ENCODE measurements at regions not wholly inside any gene's neighbourhood (a gene's known extent, or its start where the extent isn't known, plus 50 kb on each side); places are given as distances from the start of the nearest gene placed in this dataset.

DNA sequence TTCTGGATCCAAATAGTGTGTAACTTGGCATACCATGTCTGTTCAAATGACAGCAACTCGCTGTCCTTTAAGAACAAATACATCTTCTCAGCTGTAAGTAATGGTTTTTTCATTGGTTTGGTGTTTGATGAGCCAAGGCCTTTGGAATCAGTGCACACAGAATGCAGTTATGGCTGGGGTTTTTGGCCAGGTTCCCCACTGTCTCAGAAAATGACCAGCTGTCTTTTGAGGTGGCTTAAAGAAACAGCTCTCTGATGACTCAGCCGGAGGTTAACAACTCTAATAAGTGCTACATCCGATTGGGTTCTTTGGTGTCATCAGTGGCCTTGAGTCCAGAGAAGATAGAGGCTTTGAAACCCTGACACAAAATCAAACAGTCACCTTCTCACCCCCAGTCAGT is 688.4 kb downstream of the REEP3 start:
- no peak for DNase-seq (ENCODE audit: low spot score)

- no peak for DNase-seq (ENCODE audit: low spot score)
These were observed 689.0 kb downstream of the REEP3 start for GRCh38 chr10:64210211-64210610.

- DNase-seq (ENCODE audit: low spot score), result no peak
These were observed 690.3 kb downstream of the REEP3 start for GRCh38 chr10:64211466-64211865.

DNA sequence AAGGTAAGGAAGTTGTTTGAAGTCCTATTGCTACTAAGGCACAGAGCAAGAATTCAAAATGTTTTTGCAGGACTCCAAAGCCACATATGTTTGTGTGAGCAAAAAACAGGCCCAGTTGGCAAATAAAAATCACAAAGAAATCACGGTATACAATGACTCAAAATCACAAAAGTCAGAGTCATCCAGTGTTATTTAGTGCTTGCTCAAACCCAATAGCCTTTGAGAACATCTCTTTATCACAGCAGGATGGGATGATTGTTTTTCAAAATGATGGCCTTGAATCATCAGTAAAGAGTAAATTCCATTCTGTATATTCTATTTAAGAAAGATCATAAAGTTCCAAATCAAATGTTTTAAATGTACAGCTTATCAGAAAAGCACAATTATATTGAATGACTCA is 693.9 kb downstream of the REEP3 start:
- no peak for DNase-seq (ENCODE audit: low spot score)

GRCh38 chr10:64219271-64220025 is 698.2 kb downstream of the REEP3 start:
- no peak for DNase-seq (ENCODE audit: low spot score)

DNA sequence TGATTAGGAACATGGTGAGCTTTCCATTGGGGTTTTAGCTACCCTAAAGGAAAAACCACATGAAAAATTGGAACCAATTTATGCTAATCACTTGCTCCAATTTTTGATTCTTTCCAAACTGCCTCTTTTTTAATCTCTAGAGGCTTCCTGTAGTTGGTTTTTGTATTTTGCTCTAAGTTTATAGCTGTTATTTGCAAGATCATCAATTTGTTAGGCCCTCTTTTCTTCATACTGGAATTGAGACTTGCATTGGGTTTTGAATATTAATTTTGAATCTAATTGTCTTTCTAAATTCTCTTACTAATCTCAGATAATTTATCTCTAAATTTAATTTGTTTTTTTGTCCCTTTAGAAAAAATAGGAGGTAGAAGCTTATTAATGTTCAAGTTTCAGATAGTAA is 713.3 kb downstream of the REEP3 start:
- no peak for DNase-seq (ENCODE audit: low spot score)

GRCh38 chr10:64257704-64258103 is 736.5 kb downstream of the REEP3 start:
- no peak for DNase-seq (ENCODE audit: low spot score)

DNA sequence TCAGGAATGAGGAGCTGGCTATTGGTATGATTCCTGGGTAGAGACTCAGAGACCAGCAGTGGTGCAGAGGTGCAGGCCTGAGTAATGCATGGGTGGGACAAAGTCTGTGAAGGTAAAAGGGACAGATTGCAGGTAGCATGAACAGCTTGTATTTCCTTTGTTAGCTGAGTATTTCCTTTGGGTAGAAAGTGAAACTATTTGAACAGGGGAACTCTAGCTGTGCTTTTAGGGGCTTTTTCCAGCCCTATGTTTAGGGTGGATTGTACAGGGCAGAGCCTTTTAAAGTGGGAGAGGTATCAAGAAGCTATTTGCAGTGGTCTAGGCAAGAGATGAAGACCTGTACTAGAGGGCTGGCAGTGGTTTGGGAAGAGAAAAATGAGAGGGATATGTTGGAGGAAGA is 739.9 kb downstream of the REEP3 start:
- DNase-seq (ENCODE audit: low spot score), result no peak

DNA sequence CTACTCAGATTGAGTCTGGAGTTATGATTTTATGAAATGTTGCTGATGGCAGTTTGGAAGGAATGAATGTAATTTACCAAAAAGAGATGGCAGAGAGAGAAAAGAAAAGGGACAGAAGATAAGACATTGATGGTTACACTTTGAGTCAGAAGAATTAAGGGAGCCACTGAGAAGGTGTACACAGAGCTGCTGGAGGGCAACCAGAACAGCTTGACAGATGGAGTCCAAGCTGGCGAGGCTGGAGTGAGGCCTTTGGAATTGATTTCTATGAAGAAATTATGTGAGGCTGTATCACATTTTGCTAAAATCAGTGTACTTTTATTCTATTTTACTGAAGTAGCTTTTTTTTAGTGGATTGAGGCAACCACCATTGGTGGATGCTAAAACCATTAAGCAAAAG is 740.5 kb downstream of the REEP3 start:
- no peak for DNase-seq (ENCODE audit: low spot score)

GRCh38 chr10:64265961-64266360 is 744.8 kb downstream of the REEP3 start:
- DNase-seq (ENCODE audit: low spot score), result no peak

GRCh38 chr10:64271508-64271907 is 750.3 kb downstream of the REEP3 start:
- no peak for DNase-seq (ENCODE audit: low spot score)

DNA sequence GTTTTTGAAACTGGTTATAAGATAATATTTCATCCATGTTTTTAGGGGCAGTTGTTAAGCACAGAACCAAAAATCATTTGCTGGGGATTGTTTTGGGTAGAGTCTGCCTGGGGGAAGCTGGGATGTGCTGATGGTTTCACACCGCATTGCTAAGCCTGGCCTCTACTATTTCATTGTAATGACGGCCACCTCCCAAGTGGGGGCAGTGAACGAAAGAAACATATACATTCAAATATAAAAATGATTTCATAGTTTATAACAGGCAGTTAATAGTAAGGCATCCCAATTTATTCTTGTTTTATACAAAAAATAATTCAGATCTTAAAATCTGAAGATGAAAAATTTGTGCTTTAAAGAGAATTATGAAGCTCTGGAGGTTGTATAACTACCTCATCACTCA is 750.8 kb downstream of the REEP3 start:
- no peak for DNase-seq (ENCODE audit: low spot score)

DNA sequence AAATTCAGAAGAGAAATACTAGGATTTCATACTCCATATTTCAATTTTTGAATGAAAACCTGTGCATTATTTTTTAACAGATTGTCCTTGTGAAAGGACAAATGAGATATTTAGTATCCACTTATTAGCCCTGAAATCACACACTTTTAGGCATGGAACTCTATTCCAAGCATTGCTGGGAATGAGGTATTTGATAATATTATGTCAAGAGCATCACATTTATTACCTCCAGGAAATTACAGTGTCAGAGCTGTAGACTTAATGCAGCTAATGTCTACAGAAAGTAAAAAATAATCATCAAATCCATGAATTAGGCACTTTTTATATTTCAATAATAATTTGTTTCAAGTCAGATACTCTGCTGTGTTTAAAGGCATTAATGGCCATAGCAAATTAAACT is 753.8 kb downstream of the REEP3 start:
- no peak for DNase-seq (ENCODE audit: low spot score)

GRCh38 chr10:64275774-64276173 is 754.6 kb downstream of the REEP3 start:
- DNase-seq (ENCODE audit: low spot score), result no peak

GRCh38 chr10:64277536-64277935 is 756.3 kb downstream of the REEP3 start:
- no peak for DNase-seq (ENCODE audit: low spot score)

DNA sequence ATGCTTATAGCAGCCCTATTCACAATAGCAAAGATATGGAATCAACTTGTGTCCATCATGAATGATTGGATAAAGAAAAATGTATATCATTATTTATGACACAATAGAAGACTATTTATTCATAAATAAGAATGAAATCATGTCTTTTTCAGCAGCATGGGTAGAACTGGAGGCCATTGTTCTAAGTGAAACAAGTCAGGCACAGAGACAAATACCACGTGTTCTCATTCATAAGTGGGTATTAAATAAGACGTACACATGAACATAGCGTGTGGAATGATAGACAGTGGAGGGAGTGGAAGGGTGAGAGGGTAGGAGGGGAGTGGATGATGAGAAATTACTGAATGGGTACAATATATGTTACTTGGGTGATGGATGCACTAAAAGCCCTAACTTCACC is 762.4 kb downstream of the REEP3 start:
- no peak for DNase-seq (ENCODE audit: low spot score)

- no peak for DNase-seq (ENCODE audit: low spot score)
These were observed 765.3 kb downstream of the REEP3 start for GRCh38 chr10:64286533-64286932.

DNA sequence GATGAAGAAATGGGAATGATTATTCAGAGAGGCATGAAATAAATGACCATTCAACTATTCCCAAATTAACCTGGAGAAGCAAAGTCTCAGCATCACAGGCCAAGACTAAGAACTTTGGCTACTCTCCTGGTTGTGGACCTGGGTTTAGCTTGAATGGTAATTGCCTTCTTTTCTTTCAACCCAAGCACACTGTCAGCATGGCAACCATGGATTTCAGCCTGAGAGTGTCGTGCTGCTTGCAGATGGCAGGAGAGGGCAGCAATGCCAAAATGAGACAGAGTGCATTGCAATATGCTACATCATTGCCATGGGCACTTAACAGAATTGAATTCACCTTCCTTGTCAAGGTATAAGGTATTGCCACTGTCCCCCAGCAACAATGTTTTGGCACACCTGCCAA is 767.2 kb downstream of the REEP3 start:
- DNase-seq (ENCODE audit: low spot score), result no peak

GRCh38 chr10:64303566-64303965 is 782.4 kb downstream of the REEP3 start:
- no peak for DNase-seq (ENCODE audit: low spot score)

GRCh38 chr10:64306729-64307327 is 785.6 kb downstream of the REEP3 start:
- DNase-seq (ENCODE audit: low spot score), result no peak

GRCh38 chr10:64312876-64313275 is 791.7 kb downstream of the REEP3 start:
- no peak for DNase-seq (ENCODE audit: low spot score)

GRCh38 chr10:64313967-64314366 is 792.8 kb downstream of the REEP3 start:
- DNase-seq (ENCODE audit: low spot score), result no peak

- no peak for DNase-seq (ENCODE audit: low spot score)
These were observed 795.2 kb downstream of the REEP3 start for GRCh38 chr10:64316416-64316815.

GRCh38 chr10:64316833-64317232 is 795.6 kb downstream of the REEP3 start:
- DNase-seq (ENCODE audit: low spot score), result no peak
